ENCODE measurements at regions not wholly inside any gene's neighbourhood (a gene's known extent, or its start where the extent isn't known, plus 50 kb on each side); places are given as distances from the start of the nearest gene placed in this dataset.

DNA sequence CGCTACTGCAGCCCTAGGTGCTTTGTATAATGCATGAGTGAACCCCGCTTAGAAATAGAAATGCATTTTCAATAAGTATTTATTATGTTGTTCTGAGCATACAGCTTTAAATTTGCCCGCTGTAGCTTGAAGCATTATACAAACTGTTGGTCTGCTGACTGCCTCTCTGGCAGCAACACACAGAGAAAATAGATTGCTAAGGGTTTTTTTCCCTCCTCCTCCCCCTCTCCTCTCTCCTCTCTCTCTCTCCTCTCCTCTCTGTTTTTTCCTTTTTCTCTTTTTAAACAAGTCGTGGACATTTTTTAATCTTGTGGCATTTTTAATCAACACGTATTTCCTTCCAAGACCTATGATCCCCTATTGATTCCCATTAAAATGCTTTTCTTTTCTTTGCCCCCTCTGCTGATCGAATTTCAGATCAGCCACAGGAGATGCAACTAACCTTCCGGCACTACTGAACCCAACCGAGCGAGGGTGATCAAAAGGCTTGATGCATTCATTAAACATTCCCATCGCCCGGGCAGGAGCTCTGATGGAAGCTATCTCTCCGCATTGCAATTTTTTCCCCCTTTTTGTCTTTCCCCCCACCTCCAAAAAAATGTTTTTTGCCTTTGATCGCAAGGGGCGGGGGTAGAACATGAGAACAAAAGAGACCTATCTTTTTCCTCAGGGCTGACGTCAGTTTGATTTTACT lies 90.7 kb upstream of the ARID1B start:
- Histone ChIP-seq H3K79me2 (ENCODE audit: low read length) (no peaks in the 10 kb centered on the region), H2AFZ (ENCODE audit: low read depth, low read length) (peak overlapping the region; percentile 62), H3K4me2 (ENCODE audit: low read length) (peak overlapping the region; percentile 75), H4K20me1 (ENCODE audit: insufficient read depth, low read length) (no peaks in the 10 kb centered on the region), H3K4me3 (ENCODE audit: low read length) (peak overlapping the region; percentile 86), H3K9ac (ENCODE audit: low read length) (peak overlapping the region; percentile 95), H3K9me3 (ENCODE audit: insufficient read depth, low read length) (no peaks in the 10 kb centered on the region), H3K4me1 (ENCODE audit: low read length) (peaks cover 32% of the 10 kb centered on the region), H3K27me3 (ENCODE audit: low read depth, low read length) (no peaks in the 10 kb centered on the region; the same call in 1 of the 2 replicates), H3K36me3 (replicated peaks; ENCODE audit: low read depth, low read length) (no peaks in the 10 kb centered on the region), H3K27ac (ENCODE audit: low read length) (peak overlapping the region; percentile 76)
- TF ChIP-seq CTCF (IDR thresholded peaks at IDR 0.05; ENCODE audit: low read depth, low read length) (peak; percentile 28), EZH2phosphoT487 (IDR thresholded peaks at IDR 0.05; ENCODE audit: low read depth) (no peak)

DNA sequence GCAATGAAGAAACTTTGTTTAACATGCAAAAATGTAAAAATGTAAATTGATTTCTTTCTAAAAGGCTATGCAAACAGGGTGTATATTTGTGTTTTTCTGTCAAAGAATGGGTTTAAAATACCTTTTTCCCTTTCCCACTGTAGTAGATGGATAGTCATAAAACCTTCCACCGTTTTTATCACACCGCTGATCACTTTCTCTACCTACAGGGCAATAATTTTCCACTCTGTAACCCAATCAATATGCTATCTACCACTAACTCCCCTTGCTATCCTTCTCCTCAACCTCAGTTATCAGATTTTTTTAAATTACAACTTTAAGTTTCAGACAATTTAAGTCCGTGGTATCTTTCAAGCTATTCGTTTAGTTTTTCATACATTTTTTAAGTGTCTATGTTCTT lies 91.4 kb upstream of the ARID1B start:
- no peaks in the 10 kb centered on the region for H3K36me3 ChIP-seq (replicated peaks; ENCODE audit: low read depth, low read length)
- peaks cover 26% of the 10 kb centered on the region for H3K4me1 ChIP-seq (ENCODE audit: low read length)
- no peaks in the 10 kb centered on the region for H3K79me2 ChIP-seq (ENCODE audit: low read length)
- TF ChIP-seq CTCF (IDR thresholded peaks at IDR 0.05; ENCODE audit: low read depth, low read length) (no peak), EZH2phosphoT487 (IDR thresholded peaks at IDR 0.05; ENCODE audit: low read depth) (no peak)
- no peaks in the 10 kb centered on the region; the same call in 1 of the 2 replicates for H3K27me3 ChIP-seq (ENCODE audit: low read depth, low read length)
- H3K9me3 ChIP-seq (ENCODE audit: insufficient read depth, low read length), result no peaks in the 10 kb centered on the region
- H3K4me3 ChIP-seq (ENCODE audit: low read length), result peak overlapping the region; percentile 86
- no peak overlapping the region for H2AFZ ChIP-seq (ENCODE audit: low read depth, low read length)
- H3K27ac ChIP-seq (ENCODE audit: low read length), result no peak overlapping the region
- H3K9ac ChIP-seq (ENCODE audit: low read length), result peak overlapping the region; percentile 95
- peak overlapping the region; percentile 75 for H3K4me2 ChIP-seq (ENCODE audit: low read length)
- H4K20me1 ChIP-seq (ENCODE audit: insufficient read depth, low read length), result no peaks in the 10 kb centered on the region

GRCh38 chr6:156683821-156684220 lies 93.4 kb upstream of the ARID1B start:
- Histone ChIP-seq H3K4me1 (ENCODE audit: low read length) (peaks cover 18% of the 10 kb centered on the region), H3K27me3 (ENCODE audit: low read depth, low read length) (no peaks in the 10 kb centered on the region; the same call in 1 of the 2 replicates), H3K4me2 (ENCODE audit: low read length) (no peak overlapping the region), H3K79me2 (ENCODE audit: low read length) (no peaks in the 10 kb centered on the region), H4K20me1 (ENCODE audit: insufficient read depth, low read length) (no peaks in the 10 kb centered on the region), H3K9ac (ENCODE audit: low read length) (no peak overlapping the region), H3K9me3 (ENCODE audit: insufficient read depth, low read length) (no peaks in the 10 kb centered on the region), H3K27ac (ENCODE audit: low read length) (no peak overlapping the region), H3K36me3 (replicated peaks; ENCODE audit: low read depth, low read length) (no peaks in the 10 kb centered on the region), H2AFZ (ENCODE audit: low read depth, low read length) (no peak overlapping the region), H3K4me3 (ENCODE audit: low read length) (no peak overlapping the region)
- TF ChIP-seq CTCF (IDR thresholded peaks at IDR 0.05; ENCODE audit: low read depth, low read length), result no peak
- TF ChIP-seq EZH2phosphoT487 (IDR thresholded peaks at IDR 0.05; ENCODE audit: low read depth), result no peak

- Histone ChIP-seq H3K79me2 (ENCODE audit: low read length) (no peaks in the 10 kb centered on the region), H4K20me1 (ENCODE audit: insufficient read depth, low read length) (no peaks in the 10 kb centered on the region), H2AFZ (ENCODE audit: low read depth, low read length) (no peak overlapping the region), H3K4me2 (ENCODE audit: low read length) (no peak overlapping the region), H3K4me3 (ENCODE audit: low read length) (no peak overlapping the region), H3K4me1 (ENCODE audit: low read length) (peaks cover 7% of the 10 kb centered on the region; the same call in 1 of the 2 replicates), H3K27me3 (ENCODE audit: low read depth, low read length) (no peaks in the 10 kb centered on the region), H3K27ac (ENCODE audit: low read length) (no peak overlapping the region), H3K36me3 (replicated peaks; ENCODE audit: low read depth, low read length) (no peaks in the 10 kb centered on the region), H3K9ac (ENCODE audit: low read length) (no peak overlapping the region), H3K9me3 (ENCODE audit: insufficient read depth, low read length) (no peaks in the 10 kb centered on the region)
- TF ChIP-seq CTCF (IDR thresholded peaks at IDR 0.05; ENCODE audit: low read depth, low read length), result no peak
- TF ChIP-seq EZH2phosphoT487 (IDR thresholded peaks at IDR 0.05; ENCODE audit: low read depth), result no peak
Observed at GRCh38 chr6:156676721-156677120, 100.5 kb upstream of the ARID1B start.
